CD4-positive, alpha-beta T cell (primary cell): ENCODE measurements at regions not wholly inside any gene's neighbourhood (a gene's known extent, or its start where the extent isn't known, plus 50 kb on each side); places are given as distances from the start of the nearest gene placed in this dataset.

Source experiments
- ATAC-seq: fragments of 200-7000 bp; cut with Tn5 transposase; one replicate; pipeline ENCODE4 v1.10.0; 2022; ENCODE audit warnings: mild to moderate bottlenecking; ENCODE audit not compliant: poor library complexity
- CTCF ChIA-PET: fragments of 350-600 bp; sonication (Branson Sonifier 250); formaldehyde crosslinking; loops from one replicate; lab custom pipeline; 2021; ENCODE audit warnings: antibody characterized with exemption, inconsistent platforms; lab: Charles Lee
- POLR2A ChIA-PET: fragments of 350-600 bp; sonication (Branson Sonifier 250); formaldehyde crosslinking; loops from one replicate; lab custom pipeline; 2021; ENCODE audit warnings: antibody characterized with exemption, inconsistent platforms; lab: Charles Lee
- DNase-seq, 14 experiments: peaks; one replicate each; pipeline ENCODE4 v3.0.0-alpha.2; 2013 to 2020; ENCODE audit warnings: mixed read lengths in 2 of 14
- H3K27ac ChIP-seq, 2 donors: one replicate each; pipeline versions ENCODE4 v1.5.1 to v1.7.0; 2013; ENCODE audit warnings: low read length in 2 of 2, low read depth in 1 of 2, mild to moderate bottlenecking in 1 of 2
- H3K27me3 ChIP-seq, 2 experiments: 1 replicate in 1 of 2; 2 replicates in 1 of 2; pipeline versions ENCODE4 v1.6.1 to v1.7.0; 2013; ENCODE audit warnings: low read length in 2 of 2, control low read depth in 1 of 2, mild to moderate bottlenecking in 1 of 2, moderate library complexity in 1 of 2; ENCODE audit not compliant: insufficient read depth in 2 of 2, control insufficient read depth in 1 of 2
- H3K36me3 ChIP-seq: one replicate; pipeline ENCODE4 v1.6.1; 2013; ENCODE audit warnings: low read length, control low read depth; ENCODE audit not compliant: insufficient read depth
- H3K4me1 ChIP-seq: one replicate; pipeline ENCODE4 v1.6.1; 2013; ENCODE audit warnings: low read length, control low read depth; ENCODE audit not compliant: insufficient read depth
- H3K4me3 ChIP-seq: one replicate; pipeline ENCODE4 v1.5.1; 2013; ENCODE audit warnings: mild to moderate bottlenecking, low read length, moderate library complexity
- H3K9me3 ChIP-seq, 2 experiments: 1 replicate in 1 of 2; 2 replicates in 1 of 2; pipeline versions ENCODE4 v1.6.1 to v1.7.0; 2013; ENCODE audit warnings: low read length in 2 of 2, mild to moderate bottlenecking in 2 of 2, control low read depth in 1 of 2, moderate library complexity in 1 of 2; ENCODE audit not compliant: control insufficient read depth in 1 of 2, insufficient read depth in 1 of 2
- H3K27ac Mint-ChIP-seq: one replicate; pipeline ENCODE4 v1.8.0; 2020; ENCODE audit warnings: mixed read lengths
- H3K27me3 Mint-ChIP-seq: one replicate; pipeline ENCODE4 v1.8.0; 2021; ENCODE audit warnings: mixed read lengths
- H3K36me3 Mint-ChIP-seq: one replicate; pipeline ENCODE4 v1.8.0; 2021; ENCODE audit warnings: low read depth, mixed read lengths
- H3K4me1 Mint-ChIP-seq: one replicate; pipeline ENCODE4 v1.8.0; 2021; ENCODE audit warnings: low read depth, mixed read lengths
- H3K4me3 Mint-ChIP-seq: one replicate; pipeline ENCODE4 v1.8.0; 2020; ENCODE audit warnings: mild to moderate bottlenecking, mixed read lengths
- H3K9me3 Mint-ChIP-seq: one replicate; pipeline ENCODE4 v1.8.0; 2020; ENCODE audit warnings: mixed read lengths
- CTCF ChIP-seq: fragments of 200-600 bp; IDR thresholded peaks from one replicate; pipeline ENCODE4 v1.8.0; 2022; ENCODE audit warnings: antibody characterized with exemption, mild to moderate bottlenecking
- intact Hi-C, 2 experiments: fragments of 100-400 bp; cut with DNase I in 1 of 2; cut with micrococcal nuclease in 1 of 2; formaldehyde crosslinking; loops; one replicate each; pipeline versions ENCODE4 v1.15.1 to v1.9.0; 2023 to 2025; cut with DNase I, micrococcal nuclease

GRCh38 chr11:134541355-134541754 lies 129.3 kb upstream of the B3GAT1 start:
- H3K4me1 ChIP-seq = no peaks in the 10 kb centered on the region
- no peaks in the 10 kb centered on the region for H3K36me3 ChIP-seq
- no peaks in the 10 kb centered on the region for H3K9me3 Mint-ChIP-seq
- intact Hi-C loops = no loop called here
- DNase-seq (peak in 1 of 14 experiments; percentile 17), ATAC-seq (no peak)
- TF ChIP-seq CTCF = no peak
- peaks cover 0 to 5% of the 10 kb centered on the region in 2 experiments for H3K27me3 ChIP-seq
- no peak overlapping the region for H3K4me3 ChIP-seq
- no peak overlapping the region for H3K27ac Mint-ChIP-seq
- CTCF ChIA-PET = interaction anchor here (0.7 kb wide), 1 partner anchor 30 kb away, joined by 3 read pairs; no protein-coding TSS in a partner anchor
- no peak overlapping the region for H3K27ac ChIP-seq
- H3K27me3 Mint-ChIP-seq = peaks cover 26% of the 10 kb centered on the region
- no peaks in the 10 kb centered on the region for H3K4me1 Mint-ChIP-seq
- peaks cover 0 to 12% of the 10 kb centered on the region in 2 experiments for H3K9me3 ChIP-seq
- no peaks in the 10 kb centered on the region for H3K36me3 Mint-ChIP-seq
- POLR2A ChIA-PET = no interaction called here
- H3K4me3 Mint-ChIP-seq = no peak overlapping the region

GRCh38 chr11:134539285-134539684 lies 127.2 kb upstream of the B3GAT1 start:
- Mint-ChIP-seq H3K27ac (no peak overlapping the region), H3K4me3 (no peak overlapping the region), H3K36me3 (no peaks in the 10 kb centered on the region), H3K9me3 (no peaks in the 10 kb centered on the region), H3K27me3 (peaks cover 26% of the 10 kb centered on the region), H3K4me1 (no peaks in the 10 kb centered on the region)
- ChIA-PET CTCF (no interaction called here), POLR2A (no interaction called here)
- Histone ChIP-seq H3K27ac (no peak overlapping the region), H3K4me3 (no peak overlapping the region), H3K36me3 (no peaks in the 10 kb centered on the region), H3K4me1 (no peaks in the 10 kb centered on the region), H3K9me3 (peaks cover 0 to 12% of the 10 kb centered on the region in 2 experiments), H3K27me3 (peaks cover 0 to 5% of the 10 kb centered on the region in 2 experiments)
- peak in 1 of 14 experiments; percentile 7 for DNase-seq
- TF ChIP-seq CTCF = no peak
- ATAC-seq = no peak
- intact Hi-C loops = no loop called here

GRCh38 chr11:134538742-134539141 lies 126.7 kb upstream of the B3GAT1 start:
- intact Hi-C loops = no loop called here
- Mint-ChIP-seq H3K27me3 (peaks cover 26% of the 10 kb centered on the region), H3K9me3 (no peaks in the 10 kb centered on the region), H3K27ac (no peak overlapping the region), H3K36me3 (no peaks in the 10 kb centered on the region), H3K4me3 (no peak overlapping the region), H3K4me1 (no peaks in the 10 kb centered on the region)
- Histone ChIP-seq H3K36me3 (no peaks in the 10 kb centered on the region), H3K27me3 (peaks cover 0 to 5% of the 10 kb centered on the region in 2 experiments), H3K9me3 (peaks cover 0 to 12% of the 10 kb centered on the region in 2 experiments), H3K4me3 (no peak overlapping the region), H3K4me1 (no peaks in the 10 kb centered on the region), H3K27ac (no peak overlapping the region)
- ATAC-seq (no peak), DNase-seq (peak in 1 of 14 experiments; percentile 12)
- POLR2A ChIA-PET = no interaction called here
- no peak for TF ChIP-seq CTCF
- CTCF ChIA-PET = no interaction called here
